ENCODE measurements at regions not wholly inside any gene's neighbourhood (a gene's known extent, or its start where the extent isn't known, plus 50 kb on each side); places are given as distances from the start of the nearest gene placed in this dataset.

DNA sequence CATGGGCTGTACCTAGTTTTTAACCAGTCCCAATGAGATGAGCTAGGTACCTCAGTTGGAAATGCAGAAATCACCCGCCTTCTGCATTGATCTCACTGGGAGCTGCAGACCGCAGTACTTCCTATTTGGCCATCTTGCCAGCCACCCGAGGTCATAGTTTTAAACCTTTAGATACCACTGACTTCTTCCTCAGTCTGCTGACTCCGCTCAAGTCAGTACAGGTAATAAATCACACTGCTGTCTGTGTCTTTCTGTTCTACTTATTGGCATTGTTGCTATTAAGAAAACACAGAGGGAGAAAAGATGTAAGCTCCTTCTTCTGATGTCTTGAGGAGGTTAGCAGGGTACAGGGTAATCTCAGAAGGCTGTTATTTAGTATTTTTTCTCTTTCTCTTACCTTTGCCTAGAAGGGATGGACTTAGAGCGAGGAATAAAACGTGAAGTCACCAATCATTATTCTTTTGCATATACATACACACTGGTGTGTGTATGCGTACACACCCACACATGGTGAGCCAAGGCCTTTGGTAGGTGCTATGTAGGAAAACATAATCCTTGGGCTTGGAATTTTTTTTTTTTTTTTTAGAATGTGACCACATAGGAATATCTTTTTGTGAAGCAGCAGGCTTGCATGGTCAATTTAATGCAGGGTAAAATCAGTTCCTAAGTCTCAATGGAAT lies 197.2 kb downstream of the EDEM1 start:
- H3K4me2 ChIP-seq (ENCODE audit: low read depth, low read length, poor library complexity, severe bottlenecking): no peak overlapping the region
- no peaks in the 10 kb centered on the region for H4K20me1 ChIP-seq (ENCODE audit: low read depth, low read length)
- TF ChIP-seq EZH2phosphoT487 (conservative IDR thresholded peaks at IDR 0.05; ENCODE audit: low read length) (no peak), CTCF (IDR thresholded peaks at IDR 0.05; ENCODE audit: insufficient read depth, low read length, poor library complexity, severe bottlenecking) (no peak)
- H3F3A ChIP-seq (ENCODE audit: insufficient read depth): no peaks in the 10 kb centered on the region
- no peaks in the 10 kb centered on the region for H3K27me3 ChIP-seq (ENCODE audit: low read length)
- H3K9me2 ChIP-seq (replicated peaks; ENCODE audit: insufficient read depth, low read length): no peaks in the 10 kb centered on the region
- no peak overlapping the region for H3K27ac ChIP-seq (ENCODE audit: low read depth, low read length)
- H3K9ac ChIP-seq (ENCODE audit: low read length): no peak overlapping the region
- H2AFZ ChIP-seq (ENCODE audit: low read depth, low read length, severe bottlenecking): no peak overlapping the region
- no peaks in the 10 kb centered on the region for H3K9me3 ChIP-seq (ENCODE audit: insufficient read depth, low read length)
- H3K79me2 ChIP-seq (ENCODE audit: insufficient read depth, low read length): no peaks in the 10 kb centered on the region
- no peaks in the 10 kb centered on the region for H3K36me3 ChIP-seq (ENCODE audit: low read length)
- H3K4me3 ChIP-seq (ENCODE audit: insufficient read depth, low read length, poor library complexity, severe bottlenecking): no peak overlapping the region

GRCh38 chr3:5388091-5388490 lies 200.6 kb downstream of the EDEM1 start:
- no peaks in the 10 kb centered on the region for H3K36me3 ChIP-seq (ENCODE audit: low read length)
- no peak for TF ChIP-seq CTCF (IDR thresholded peaks at IDR 0.05; ENCODE audit: insufficient read depth, low read length, poor library complexity, severe bottlenecking)
- no peak for TF ChIP-seq EZH2phosphoT487 (conservative IDR thresholded peaks at IDR 0.05; ENCODE audit: low read length)
- no peaks in the 10 kb centered on the region for H3K79me2 ChIP-seq (ENCODE audit: insufficient read depth, low read length)
- H2AFZ ChIP-seq (ENCODE audit: low read depth, low read length, severe bottlenecking): no peak overlapping the region
- H3K9me2 ChIP-seq (replicated peaks; ENCODE audit: insufficient read depth, low read length): no peaks in the 10 kb centered on the region
- no peaks in the 10 kb centered on the region for H3K9me3 ChIP-seq (ENCODE audit: insufficient read depth, low read length)
- H3K27me3 ChIP-seq (ENCODE audit: low read length): no peaks in the 10 kb centered on the region
- no peak overlapping the region for H3K4me3 ChIP-seq (ENCODE audit: insufficient read depth, low read length, poor library complexity, severe bottlenecking)
- H3K9ac ChIP-seq (ENCODE audit: low read length): no peak overlapping the region
- no peaks in the 10 kb centered on the region for H3F3A ChIP-seq (ENCODE audit: insufficient read depth)
- no peaks in the 10 kb centered on the region for H4K20me1 ChIP-seq (ENCODE audit: low read depth, low read length)
- no peak overlapping the region for H3K27ac ChIP-seq (ENCODE audit: low read depth, low read length)
- H3K4me2 ChIP-seq (ENCODE audit: low read depth, low read length, poor library complexity, severe bottlenecking): no peak overlapping the region

GRCh38 chr3:5389057-5389456 lies 201.6 kb downstream of the EDEM1 start:
- no peak overlapping the region for H3K4me3 ChIP-seq (ENCODE audit: insufficient read depth, low read length, poor library complexity, severe bottlenecking)
- TF ChIP-seq EZH2phosphoT487 (conservative IDR thresholded peaks at IDR 0.05; ENCODE audit: low read length) (no peak), CTCF (IDR thresholded peaks at IDR 0.05; ENCODE audit: insufficient read depth, low read length, poor library complexity, severe bottlenecking) (no peak)
- H3K4me2 ChIP-seq (ENCODE audit: low read depth, low read length, poor library complexity, severe bottlenecking): no peak overlapping the region
- no peaks in the 10 kb centered on the region for H3F3A ChIP-seq (ENCODE audit: insufficient read depth)
- no peaks in the 10 kb centered on the region for H3K27me3 ChIP-seq (ENCODE audit: low read length)
- no peak overlapping the region for H2AFZ ChIP-seq (ENCODE audit: low read depth, low read length, severe bottlenecking)
- no peaks in the 10 kb centered on the region for H3K9me2 ChIP-seq (replicated peaks; ENCODE audit: insufficient read depth, low read length)
- no peaks in the 10 kb centered on the region for H3K9me3 ChIP-seq (ENCODE audit: insufficient read depth, low read length)
- H3K79me2 ChIP-seq (ENCODE audit: insufficient read depth, low read length): no peaks in the 10 kb centered on the region
- H3K27ac ChIP-seq (ENCODE audit: low read depth, low read length): no peak overlapping the region
- H3K9ac ChIP-seq (ENCODE audit: low read length): no peak overlapping the region
- no peaks in the 10 kb centered on the region for H3K36me3 ChIP-seq (ENCODE audit: low read length)
- no peaks in the 10 kb centered on the region for H4K20me1 ChIP-seq (ENCODE audit: low read depth, low read length)
